ENCODE measurements at regions not wholly inside any gene's neighbourhood (a gene's known extent, or its start where the extent isn't known, plus 50 kb on each side); places are given as distances from the start of the nearest gene placed in this dataset.

DNA sequence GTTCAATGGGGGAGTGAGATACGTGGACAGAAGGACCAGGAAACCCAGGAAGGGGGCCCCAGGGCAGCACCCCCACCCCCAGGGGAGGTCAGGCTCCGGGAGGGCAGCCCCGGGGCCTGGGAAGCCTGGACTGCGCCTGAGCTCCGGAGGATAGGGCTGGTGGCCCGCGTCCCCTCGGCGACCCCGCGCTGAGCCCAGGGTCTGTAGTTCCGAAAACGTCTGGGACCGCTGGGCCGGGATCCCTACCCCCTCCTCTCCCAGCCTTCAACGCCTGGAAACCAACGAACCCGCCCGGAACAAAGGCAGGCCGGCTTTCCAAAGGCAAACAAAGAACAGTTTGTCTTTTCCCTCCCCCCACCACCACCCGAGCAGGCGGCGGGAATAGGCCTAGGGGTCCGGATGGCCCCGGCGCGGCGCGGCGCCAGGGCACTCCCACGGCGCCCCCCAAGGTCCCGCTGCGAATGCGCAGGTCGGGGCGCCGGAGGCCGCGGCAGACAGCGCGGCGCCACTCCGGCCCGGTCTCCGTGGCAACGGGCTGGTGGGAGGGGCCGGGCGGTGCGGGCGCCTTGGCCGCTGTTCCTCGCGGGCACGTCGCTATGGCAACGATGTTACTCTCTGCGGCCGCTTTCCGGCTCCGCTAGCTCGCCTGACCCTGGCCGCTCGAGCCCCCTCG, 58.5 kb downstream of the IGLL1 start:
- Histone ChIP-seq H3K4me2 (ENCODE audit: low read depth, low read length) (peak overlapping the region; percentile 97), H3K79me2 (ENCODE audit: insufficient read depth, low read length) (no peaks in the 10 kb centered on the region), H4K20me1 (ENCODE audit: insufficient read depth, low read length) (no peaks in the 10 kb centered on the region), H3K9me3 (ENCODE audit: low read length) (no peaks in the 10 kb centered on the region), H3K36me3 (replicated peaks in 1 of 2; ENCODE audit: control insufficient read depth in 1 of 2, insufficient read depth in 2 of 2, low read length in 2 of 2) (no peaks in the 10 kb centered on the region), H3K27ac (ENCODE audit: extremely low read length, insufficient read depth, low read length) (peak overlapping the region; percentile 100), H3K4me1 (ENCODE audit: insufficient read depth, low read length) (peaks cover 68% of the 10 kb centered on the region), H3K9ac (ENCODE audit: insufficient read depth, low read depth, low read length) (peak overlapping the region; percentile 98), H3K27me3 (ENCODE audit: control insufficient read depth in 1 of 2, insufficient read depth in 2 of 2, low read length in 2 of 2) (no peaks in the 10 kb centered on the region), H2AFZ (ENCODE audit: low read length) (no peak overlapping the region), H3K4me3 (replicated peaks in 1 of 3; ENCODE audit: insufficient read depth in 1 of 3, low read depth in 2 of 3, low read length in 3 of 3) (peak overlapping the region; percentile 55 to 68 (median 62); a peak in 5 of 6 replicates)
- 0% methylated on average over 11 of the region's 65 CpGs for WGBS (ENCODE audit: low lambda C conversion rate)
- ATAC-seq (peak; percentile 87), DNase-seq (ENCODE audit: low spot score) (peak; percentile 97), FAIRE-seq (peak; percentile 4)
- BruUV-seq (replicated peaks), result no TSS peak
- CTCF ChIA-PET (ENCODE audit: low intra/inter-chr PET ratio, low total read pairs), result no interaction called here
- POLR2A ChIA-PET, result interaction anchor here (1.1 to 2.1 kb wide), 2 partner anchors 10 to 14 kb away, joined by 3 to 16 read pairs; no protein-coding TSS in a partner anchor
- in situ Hi-C loops (cut with HindIII; ENCODE audit: extremely low pct_ligation_motif_present, low pct_unique_long_range_greater_than_20kb), result no loop called here
- intact Hi-C loops (cut with micrococcal nuclease; ENCODE audit: unreplicated experiment), result no loop called here
- TF ChIP-seq SAP130 (CRISPR knock-in tag; IDR thresholded peaks at IDR 0.05; ENCODE audit: low read depth), result peak; percentile 81
- TF ChIP-seq, protein P1, sequence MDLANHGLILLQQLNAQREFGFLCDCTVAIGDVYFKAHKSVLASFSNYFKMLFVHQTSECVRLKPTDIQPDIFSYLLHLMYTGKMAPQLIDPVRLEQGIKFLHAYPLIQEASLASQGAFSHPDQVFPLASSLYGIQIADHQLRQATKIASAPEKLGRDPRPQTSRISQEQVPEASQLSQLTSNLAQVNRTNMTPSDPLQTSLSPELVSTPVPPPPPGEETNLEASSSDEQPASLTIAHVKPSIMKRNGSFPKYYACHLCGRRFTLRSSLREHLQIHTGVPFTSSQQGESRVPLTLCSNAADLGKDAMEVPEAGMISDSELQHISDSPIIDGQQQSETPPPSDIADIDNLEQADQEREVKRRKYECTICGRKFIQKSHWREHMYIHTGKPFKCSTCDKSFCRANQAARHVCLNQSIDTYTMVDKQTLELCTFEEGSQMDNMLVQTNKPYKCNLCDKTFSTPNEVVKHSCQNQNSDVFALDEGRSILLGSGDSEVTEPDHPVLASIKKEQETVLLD (CRISPR knock-in tag; IDR thresholded peaks at IDR 0.05; ENCODE audit: low read depth), result peak; percentile 85
- TF ChIP-seq NFYB (CRISPR knock-in tag; IDR thresholded peaks at IDR 0.05), result no peak
- peak; percentile 94 for TF ChIP-seq SAFB2 (CRISPR knock-in tag; IDR thresholded peaks at IDR 0.05; ENCODE audit: borderline replicate concordance, low read depth)
- TF ChIP-seq, protein P2, sequence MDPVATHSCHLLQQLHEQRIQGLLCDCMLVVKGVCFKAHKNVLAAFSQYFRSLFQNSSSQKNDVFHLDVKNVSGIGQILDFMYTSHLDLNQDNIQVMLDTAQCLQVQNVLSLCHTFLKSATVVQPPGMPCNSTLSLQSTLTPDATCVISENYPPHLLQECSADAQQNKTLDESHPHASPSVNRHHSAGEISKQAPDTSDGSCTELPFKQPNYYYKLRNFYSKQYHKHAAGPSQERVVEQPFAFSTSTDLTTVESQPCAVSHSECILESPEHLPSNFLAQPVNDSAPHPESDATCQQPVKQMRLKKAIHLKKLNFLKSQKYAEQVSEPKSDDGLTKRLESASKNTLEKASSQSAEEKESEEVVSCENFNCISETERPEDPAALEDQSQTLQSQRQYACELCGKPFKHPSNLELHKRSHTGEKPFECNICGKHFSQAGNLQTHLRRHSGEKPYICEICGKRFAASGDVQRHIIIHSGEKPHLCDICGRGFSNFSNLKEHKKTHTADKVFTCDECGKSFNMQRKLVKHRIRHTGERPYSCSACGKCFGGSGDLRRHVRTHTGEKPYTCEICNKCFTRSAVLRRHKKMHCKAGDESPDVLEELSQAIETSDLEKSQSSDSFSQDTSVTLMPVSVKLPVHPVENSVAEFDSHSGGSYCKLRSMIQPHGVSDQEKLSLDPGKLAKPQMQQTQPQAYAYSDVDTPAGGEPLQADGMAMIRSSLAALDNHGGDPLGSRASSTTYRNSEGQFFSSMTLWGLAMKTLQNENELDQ (CRISPR knock-in tag; IDR thresholded peaks at IDR 0.05; ENCODE audit: borderline replicate concordance), result no peak
- TF ChIP-seq FOSL2 (CRISPR knock-in tag; IDR thresholded peaks at IDR 0.05), result peak; percentile 54; the same call in 1 of the 2 replicates
- peak; percentile 88; the same call in 1 of the 2 replicates for TF ChIP-seq ETV5 (CRISPR knock-in tag; IDR thresholded peaks at IDR 0.05; ENCODE audit: borderline replicate concordance)
- TF ChIP-seq ZNF224 (CRISPR knock-in tag; IDR thresholded peaks at IDR 0.05), result no peak
- TF ChIP-seq ZNF746 (CRISPR knock-in tag; IDR thresholded peaks at IDR 0.05), result peak; percentile 82; the same call in 1 of the 2 replicates
- peak; percentile 27; the same call in 1 of the 2 replicates for TF ChIP-seq BHLHE40 (IDR thresholded peaks at IDR 0.05; ENCODE audit: low read length)
- TF ChIP-seq MEF2D (CRISPR knock-in tag; IDR thresholded peaks at IDR 0.05), result no peak
- TF ChIP-seq HMG20B (CRISPR knock-in tag; conservative IDR thresholded peaks at IDR 0.05), result peak; percentile 57; the same call in 1 of the 2 replicates
- peak; percentile 29; the same call in 1 of the 2 replicates for TF ChIP-seq KLF15 (CRISPR knock-in tag; IDR thresholded peaks at IDR 0.05; ENCODE audit: borderline replicate concordance)
- no peak for TF ChIP-seq ZNF260 (CRISPR knock-in tag; IDR thresholded peaks at IDR 0.05; ENCODE audit: borderline replicate concordance, low read depth)
- TF ChIP-seq ZNF775 (CRISPR knock-in tag; IDR thresholded peaks at IDR 0.05; ENCODE audit: borderline replicate concordance), result no peak
- TF ChIP-seq ZNF317 (CRISPR knock-in tag; IDR thresholded peaks at IDR 0.05), result peak; percentile 69
- no peak for TF ChIP-seq ZEB1 (IDR thresholded peaks at IDR 0.05; ENCODE audit: insufficient replicate concordance, low read depth)
- TF ChIP-seq, protein P3, sequence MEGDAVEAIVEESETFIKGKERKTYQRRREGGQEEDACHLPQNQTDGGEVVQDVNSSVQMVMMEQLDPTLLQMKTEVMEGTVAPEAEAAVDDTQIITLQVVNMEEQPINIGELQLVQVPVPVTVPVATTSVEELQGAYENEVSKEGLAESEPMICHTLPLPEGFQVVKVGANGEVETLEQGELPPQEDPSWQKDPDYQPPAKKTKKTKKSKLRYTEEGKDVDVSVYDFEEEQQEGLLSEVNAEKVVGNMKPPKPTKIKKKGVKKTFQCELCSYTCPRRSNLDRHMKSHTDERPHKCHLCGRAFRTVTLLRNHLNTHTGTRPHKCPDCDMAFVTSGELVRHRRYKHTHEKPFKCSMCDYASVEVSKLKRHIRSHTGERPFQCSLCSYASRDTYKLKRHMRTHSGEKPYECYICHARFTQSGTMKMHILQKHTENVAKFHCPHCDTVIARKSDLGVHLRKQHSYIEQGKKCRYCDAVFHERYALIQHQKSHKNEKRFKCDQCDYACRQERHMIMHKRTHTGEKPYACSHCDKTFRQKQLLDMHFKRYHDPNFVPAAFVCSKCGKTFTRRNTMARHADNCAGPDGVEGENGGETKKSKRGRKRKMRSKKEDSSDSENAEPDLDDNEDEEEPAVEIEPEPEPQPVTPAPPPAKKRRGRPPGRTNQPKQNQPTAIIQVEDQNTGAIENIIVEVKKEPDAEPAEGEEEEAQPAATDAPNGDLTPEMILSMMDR (CRISPR knock-in tag; IDR thresholded peaks at IDR 0.05), result peak; percentile 74
- peak; percentile 83 for TF ChIP-seq ZNF883 (CRISPR knock-in tag; IDR thresholded peaks at IDR 0.05; ENCODE audit: not compliant biosample characterization)
- TF ChIP-seq ADNP (CRISPR knock-in tag; IDR thresholded peaks at IDR 0.05), result no peak
